ENCODE measurements at regions not wholly inside any gene's neighbourhood (a gene's known extent, or its start where the extent isn't known, plus 50 kb on each side); places are given as distances from the start of the nearest gene placed in this dataset.

GRCh38 chr5:105168806-105169205, 1606.2 kb upstream of the NUDT12 start:
- TF ChIP-seq CTCF (conservative IDR thresholded peaks at IDR 0.05; ENCODE audit: low read depth, low read length) (no peak), POLR2A (IDR thresholded peaks at IDR 0.05; ENCODE audit: low read depth, low read length) (no peak), MXI1 (IDR thresholded peaks at IDR 0.05; ENCODE audit: borderline replicate concordance, low read depth, low read length) (no peak), RAD21 (IDR thresholded peaks at IDR 0.05; ENCODE audit: low read length) (no peak), USF2 (IDR thresholded peaks at IDR 0.05; ENCODE audit: low read depth, low read length) (no peak), MAZ (IDR thresholded peaks at IDR 0.05; ENCODE audit: borderline replicate concordance, low read depth, low read length) (no peak), CHD1 (IDR thresholded peaks at IDR 0.05; ENCODE audit: low read depth, low read length) (no peak), SMC3 (IDR thresholded peaks at IDR 0.05; ENCODE audit: low read depth, low read length) (no peak), FOS (IDR thresholded peaks at IDR 0.05; ENCODE audit: low read depth, low read length) (no peak), RFX5 (IDR thresholded peaks at IDR 0.05; ENCODE audit: low read depth, low read length) (no peak)

Data from IMR-90 (cell line).